RPMI7951 (cell line): ENCODE measurements at regions not wholly inside any gene's neighbourhood (a gene's known extent, or its start where the extent isn't known, plus 50 kb on each side); places are given as distances from the start of the nearest gene placed in this dataset.

Source experiments
- DNase-seq: peaks from one replicate; pipeline ENCODE4 v3.0.0-alpha.2; 2012; ENCODE audit warnings: low read depth

- DNase-seq, result no peak
Observed at GRCh38 chr3:152959307-152959706, 124.4 kb downstream of the P2RY1 start.

GRCh38 chr3:152960684-152961083 lies 125.8 kb downstream of the P2RY1 start:
- DNase-seq, result no peak

- no peak for DNase-seq
Observed at GRCh38 chr3:152961323-152961722, 126.4 kb downstream of the P2RY1 start.

- no peak for DNase-seq
Observed at GRCh38 chr3:152964911-152965609, 130.1 kb downstream of the P2RY1 start.

- DNase-seq, result no peak
Observed at GRCh38 chr3:152968388-152969024, 133.6 kb downstream of the P2RY1 start.

GRCh38 chr3:152969557-152970300 lies 134.8 kb downstream of the P2RY1 start:
- DNase-seq, result no peak

- no peak for DNase-seq
Observed at GRCh38 chr3:152970851-152971250, 135.9 kb downstream of the P2RY1 start.

GRCh38 chr3:152971880-152972279 lies 136.9 kb downstream of the P2RY1 start:
- no peak for DNase-seq

- no peak for DNase-seq
Observed at GRCh38 chr3:152973575-152973974, 138.6 kb downstream of the P2RY1 start.

- no peak for DNase-seq
Observed at GRCh38 chr3:152976239-152976638, 141.3 kb downstream of the P2RY1 start.

- no peak for DNase-seq
Observed at GRCh38 chr3:152977366-152977765, 142.4 kb downstream of the P2RY1 start.

GRCh38 chr3:152978152-152978551 lies 143.2 kb downstream of the P2RY1 start:
- no peak for DNase-seq

- peak; percentile 22 for DNase-seq
Observed at GRCh38 chr3:152997526-152997925, 162.6 kb downstream of the P2RY1 start.

GRCh38 chr3:152998591-152998990 lies 163.4 kb upstream of the RAP2B start:
- no peak for DNase-seq

GRCh38 chr3:153000325-153000724 lies 161.7 kb upstream of the RAP2B start:
- DNase-seq, result no peak

- no peak for DNase-seq
Observed at GRCh38 chr3:153001210-153002078, 160.6 kb upstream of the RAP2B start.

GRCh38 chr3:153003441-153003840 lies 158.6 kb upstream of the RAP2B start:
- no peak for DNase-seq

GRCh38 chr3:153003862-153004261 lies 158.2 kb upstream of the RAP2B start:
- no peak for DNase-seq

GRCh38 chr3:153008226-153008625 lies 153.8 kb upstream of the RAP2B start:
- DNase-seq, result no peak

GRCh38 chr3:153023896-153024295 lies 138.1 kb upstream of the RAP2B start:
- DNase-seq, result no peak

GRCh38 chr3:153026026-153026425 lies 136.0 kb upstream of the RAP2B start:
- peak; percentile 46 for DNase-seq

- no peak for DNase-seq
Observed at GRCh38 chr3:153028381-153028780, 133.6 kb upstream of the RAP2B start.
